ENCODE measurements at regions not wholly inside any gene's neighbourhood (a gene's known extent, or its start where the extent isn't known, plus 50 kb on each side); places are given as distances from the start of the nearest gene placed in this dataset.

- Histone ChIP-seq H3K23ac (ENCODE audit: insufficient read length) (no peak overlapping the region), H3K36me3 (ENCODE audit: control insufficient read depth in 2 of 4, insufficient read depth in 4 of 4, low read length in 3 of 4) (no peaks in the 10 kb centered on the region), H3K27me3 (replicated peaks in 1 of 4; ENCODE audit: control insufficient read depth in 3 of 4, extremely low read depth in 1 of 4, insufficient read depth in 3 of 4, low read length in 3 of 4) (no peaks in the 10 kb centered on the region), H2BK20ac (ENCODE audit: low read length) (no peak overlapping the region), H3K4me3 (ENCODE audit: extremely low read depth in 1 of 4, insufficient read depth in 2 of 4, low read depth in 3 of 4, low read length in 4 of 4) (no peak overlapping the region), H2BK15ac (ENCODE audit: low read length) (no peak overlapping the region), H2BK5ac (ENCODE audit: low read depth, low read length) (no peak overlapping the region), H3K4me2 (ENCODE audit: insufficient read depth in 1 of 2, low read depth in 2 of 2, low read length in 2 of 2) (no peak overlapping the region), H3K23me2 (ENCODE audit: low read depth, low read length) (no peaks in the 10 kb centered on the region), H3K18ac (ENCODE audit: extremely low read depth, low read length) (no peak overlapping the region), H2AK5ac (ENCODE audit: low read depth, low read length) (no peak overlapping the region), H2AFZ (ENCODE audit: low read length) (0 out of 2 replicates have a peak overlapping the region, but pooled peaks have one; percentile 3), H4K8ac (ENCODE audit: extremely low read depth, insufficient read depth, low read length) (no peak overlapping the region), H3K14ac (ENCODE audit: insufficient read length) (no peak overlapping the region), H2BK120ac (replicated peaks; ENCODE audit: low read depth, low read length) (no peak overlapping the region), H3K4ac (replicated peaks; ENCODE audit: insufficient read length, low read depth, low read length) (no peak overlapping the region), H2BK12ac (ENCODE audit: low read depth, low read length) (no peak overlapping the region), H3K56ac (replicated peaks; ENCODE audit: insufficient read length, low read depth, low read length) (no peak overlapping the region), H3K4me1 (replicated peaks in 1 of 4; ENCODE audit: control insufficient read depth in 3 of 4, insufficient read depth in 4 of 4, low read length in 3 of 4) (no peaks in the 10 kb centered on the region; a peak in 2 of 7 replicates), H4K91ac (replicated peaks; ENCODE audit: insufficient read length, low read length) (no peak overlapping the region), H3K27ac (ENCODE audit: low read depth, low read length) (no peak overlapping the region), H4K20me1 (replicated peaks in 1 of 2; ENCODE audit: control insufficient read depth in 1 of 2, insufficient read depth in 2 of 2, low read length in 2 of 2) (no peaks in the 10 kb centered on the region), H3K79me2 (ENCODE audit: control insufficient read depth in 1 of 2, insufficient read depth in 2 of 2, low read length in 2 of 2) (no peaks in the 10 kb centered on the region), H3K9ac (replicated peaks in 1 of 4; ENCODE audit: extremely low read depth in 1 of 4, low read depth in 3 of 4, low read length in 3 of 4) (no peak overlapping the region), H4K5ac (ENCODE audit: insufficient read length, low read depth, low read length) (no peak overlapping the region), H3K9me3 (ENCODE audit: insufficient read depth in 2 of 2, low read depth in 1 of 2, low read length in 1 of 2) (no peaks in the 10 kb centered on the region), H3K79me1 (ENCODE audit: low read depth, low read length) (no peaks in the 10 kb centered on the region)
- POLR2A ChIA-PET (ENCODE audit: partially characterized antibody), result no interaction called here
- no peak for DNase-seq (ENCODE audit: low read depth in 1 of 2, low spot score in 2 of 2)
- CTCF ChIA-PET (ENCODE audit: partially characterized antibody), result interaction anchor here (0.6 to 0.9 kb wide), 2 partner anchors 12 to 791 kb away, joined by 3 to 4 read pairs; no protein-coding TSS in a partner anchor
- no peak for FAIRE-seq
- no peak for TF ChIP-seq GTF2F1 (IDR thresholded peaks at IDR 0.05; ENCODE audit: borderline replicate concordance, low read depth, low read length)
- no peak for TF ChIP-seq CHD7 (IDR thresholded peaks at IDR 0.05; ENCODE audit: insufficient replicate concordance, low read length)
Observed at GRCh38 chr12:114779647-114780046, 95.7 kb upstream of the TBX3 start.

Measured in H1 (cell line).